ENCODE measurements at regions not wholly inside any gene's neighbourhood (a gene's known extent, or its start where the extent isn't known, plus 50 kb on each side); places are given as distances from the start of the nearest gene placed in this dataset.

GRCh38 chr9:7871977-7872730 is 72.6 kb upstream of the DMAC1 start:
- no peak for DNase-seq (ENCODE audit: low read depth, low spot score)

DNA sequence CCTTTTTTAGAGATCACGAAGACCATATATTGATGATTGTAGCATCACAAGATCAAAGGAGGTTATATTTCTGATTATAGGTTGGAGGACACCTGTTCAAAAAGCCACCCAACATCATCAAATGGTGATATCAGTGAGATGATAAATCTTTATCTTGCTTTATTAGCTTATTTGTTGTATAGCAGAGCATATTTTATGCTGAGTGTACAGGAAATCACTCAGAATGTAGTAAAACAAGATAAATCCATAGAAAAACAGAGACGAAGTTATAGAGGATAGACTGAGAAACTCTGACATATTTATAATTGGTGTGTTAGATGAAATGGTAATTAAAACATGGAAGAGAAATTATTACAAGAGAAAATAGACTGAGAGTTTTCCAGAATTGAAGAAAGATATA is 69.8 kb upstream of the DMAC1 start:
- DNase-seq (ENCODE audit: low read depth, low spot score) = no peak

DNA sequence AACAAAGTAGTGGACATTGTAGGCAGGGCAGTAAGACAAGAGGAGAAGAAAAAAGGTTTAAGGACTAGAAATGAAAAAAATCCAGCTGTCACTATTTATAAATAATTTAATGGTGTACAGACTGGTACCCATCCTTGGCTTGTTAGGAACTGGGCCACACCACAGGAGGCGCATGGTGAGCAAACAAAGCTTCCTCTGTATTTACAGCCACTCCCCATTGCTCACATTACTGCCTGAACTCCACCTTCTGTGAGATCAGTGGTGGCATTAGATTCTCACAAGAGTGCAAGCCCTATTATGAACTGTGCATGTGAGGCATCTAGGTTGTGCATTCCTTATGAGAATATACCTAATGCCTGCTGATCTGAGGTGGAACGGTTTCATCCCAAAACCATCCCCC is 62.6 kb upstream of the DMAC1 start:
- no peak for DNase-seq (ENCODE audit: low read depth, low spot score)

DNA sequence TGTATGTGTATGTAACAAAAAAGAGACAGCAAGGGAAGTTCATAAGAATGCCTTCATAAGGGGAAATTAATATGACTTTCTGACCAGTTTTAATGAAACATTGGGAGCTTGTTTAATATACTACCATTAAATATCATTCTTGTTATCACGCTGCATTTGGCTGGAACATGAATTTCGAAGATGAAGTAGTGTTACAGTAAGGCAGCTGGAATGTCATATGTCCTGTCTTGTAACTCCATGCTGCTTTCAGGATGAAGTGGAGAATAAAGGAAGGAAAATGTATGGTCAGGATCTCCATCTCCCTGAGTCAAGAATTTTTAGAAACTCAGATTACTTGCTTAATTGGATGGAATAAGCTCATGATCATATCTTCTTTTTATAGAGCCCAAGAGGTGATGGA is 61.5 kb upstream of the DMAC1 start:
- no peak for DNase-seq (ENCODE audit: low read depth, low spot score)

- DNase-seq (ENCODE audit: low read depth, low spot score) = no peak
These were observed 60.7 kb upstream of the DMAC1 start for GRCh38 chr9:7860335-7860709.

DNA sequence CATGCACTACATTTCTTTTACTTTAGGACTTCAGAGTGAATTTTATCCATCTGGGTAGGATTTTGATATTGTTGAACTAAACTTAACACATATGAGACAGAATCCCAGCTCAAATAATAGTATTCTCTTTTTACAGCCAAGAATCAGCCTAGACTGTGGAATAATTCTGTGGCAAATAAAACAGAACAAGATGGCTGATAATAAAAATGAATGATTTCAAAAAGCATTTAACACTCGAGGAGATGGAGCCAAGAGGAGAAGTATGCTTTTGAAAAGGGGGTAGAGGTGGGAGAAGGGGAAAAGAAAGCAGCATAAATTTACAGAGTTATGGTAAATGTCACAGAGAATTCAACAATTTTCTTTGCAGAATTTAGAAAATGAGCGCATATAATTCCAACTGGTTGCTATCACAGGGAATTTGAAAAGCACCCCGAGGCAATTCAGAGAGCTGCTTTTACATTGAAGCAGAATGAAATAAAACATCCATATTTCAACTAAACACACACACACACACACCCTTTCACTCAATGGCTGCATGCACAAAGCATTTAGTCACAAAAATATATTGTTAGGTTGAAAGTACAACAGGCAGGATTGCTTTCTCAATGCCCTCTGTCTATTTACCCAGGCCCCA is 60.2 kb upstream of the DMAC1 start:
- DNase-seq (ENCODE audit: low read depth, low spot score) = no peak

DNA sequence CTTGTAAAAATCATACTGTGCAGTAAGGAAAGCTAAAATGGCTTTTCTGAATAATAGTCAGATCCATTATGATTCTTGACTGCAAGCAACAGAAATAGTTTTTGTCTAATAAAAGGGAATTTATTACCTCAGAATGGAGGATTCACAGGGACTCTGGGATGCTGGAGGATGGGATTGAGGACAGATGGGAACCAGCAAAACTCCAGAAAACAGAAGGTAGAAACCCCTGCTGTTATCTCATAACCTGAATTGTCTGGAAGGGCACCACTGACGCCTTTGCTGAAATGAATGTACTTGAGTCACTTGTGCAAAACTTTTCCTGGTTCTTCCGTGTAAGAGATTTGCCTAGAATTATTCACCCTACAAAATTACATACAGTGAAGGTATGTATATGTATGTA is 58.6 kb upstream of the DMAC1 start:
- DNase-seq (ENCODE audit: low read depth, low spot score) = no peak

- DNase-seq (ENCODE audit: low read depth, low spot score) = no peak
These were observed 55.2 kb upstream of the DMAC1 start for GRCh38 chr9:7854763-7855162.
